SU-DHL-6 (cell line): ENCODE measurements at regions not wholly inside any gene's neighbourhood (a gene's known extent, or its start where the extent isn't known, plus 50 kb on each side); places are given as distances from the start of the nearest gene placed in this dataset.

Experiments used
- H2AFZ ChIP-seq: fragments of 200-600 bp; sonication (generic); 2 replicates; pipeline ENCODE4 v1.6.1; 2014; ENCODE audit warnings: low read depth, mild to moderate bottlenecking, moderate library complexity, mixed read lengths, antibody characterized with exemption, low read length; ENCODE audit not compliant: severe bottlenecking
- H3F3A ChIP-seq: fragments of 200-600 bp; shearing (Covaris generic); 2 replicates; pipeline ENCODE4 v1.6.0; 2016; ENCODE audit warnings: antibody characterized with exemption, mild to moderate bottlenecking; ENCODE audit not compliant: insufficient read depth
- H3K27ac ChIP-seq: fragments of 200-600 bp; sonication (generic); 2 replicates; pipeline ENCODE4 v1.5.1; 2016; ENCODE audit warnings: low read depth, mild to moderate bottlenecking, low read length, moderate library complexity, mixed read lengths
- H3K27me3 ChIP-seq: fragments of 200-600 bp; sonication (generic), shearing (Covaris generic); 2 replicates; pipeline ENCODE4 v1.6.0; 2014; ENCODE audit warnings: mild to moderate bottlenecking, low read length
- H3K36me3 ChIP-seq: fragments of 200-600 bp; sonication (generic); 2 replicates; pipeline ENCODE4 v1.6.1; 2014; ENCODE audit warnings: mild to moderate bottlenecking, low read length, mixed read lengths
- H3K4me2 ChIP-seq: fragments of 300-600, 200-600 bp; shearing (Covaris generic), sonication (generic); 2 replicates; pipeline ENCODE4 v1.6.0; 2014; ENCODE audit warnings: low read length, low read depth, mild to moderate bottlenecking; ENCODE audit not compliant: poor library complexity, severe bottlenecking
- H3K4me3 ChIP-seq: fragments of 200-600 bp; sonication (generic); 2 replicates; pipeline ENCODE4 v1.5.1; 2014; ENCODE audit warnings: antibody characterized with exemption, low read length, mild to moderate bottlenecking, mixed read lengths; ENCODE audit not compliant: insufficient read depth, poor library complexity, severe bottlenecking
- H3K79me2 ChIP-seq: fragments of 200-600 bp; sonication (generic); 2 replicates; pipeline ENCODE4 v1.6.1; 2014; ENCODE audit warnings: mild to moderate bottlenecking, low read length, moderate library complexity; ENCODE audit not compliant: insufficient read depth
- H3K9ac ChIP-seq: fragments of 200-600 bp; sonication (generic); 2 replicates; pipeline ENCODE4 v1.7.0; 2014; ENCODE audit warnings: mild to moderate bottlenecking, low read length
- H3K9me2 ChIP-seq: fragments of 200-600 bp; sonication (generic); replicated peaks from 2 replicates; pipeline ENCODE4 v1.6.1; 2014; ENCODE audit warnings: low read length; ENCODE audit not compliant: insufficient read depth
- H3K9me3 ChIP-seq: fragments of 200-600 bp; sonication (generic); 2 replicates; pipeline ENCODE4 v1.6.1; 2014; ENCODE audit warnings: low read length, mixed read lengths; ENCODE audit not compliant: insufficient read depth
- H4K20me1 ChIP-seq: fragments of 200-600 bp; sonication (generic); 2 replicates; pipeline ENCODE4 v1.6.1; 2014; ENCODE audit warnings: low read depth, mild to moderate bottlenecking, antibody characterized with exemption, low read length, moderate library complexity, mixed read lengths
- EZH2phosphoT487 ChIP-seq: fragments of 200-600 bp; sonication (generic), shearing (Covaris generic); conservative IDR thresholded peaks from 2 replicates; pipeline ENCODE4 v1.6.1; 2018; ENCODE audit warnings: mild to moderate bottlenecking, antibody characterized with exemption, low read length, moderate library complexity, mixed read lengths
- TF ChIP-seq, protein P1 (sequence below): fragments of 200-600 bp; sonication (generic); IDR thresholded peaks from one replicate; pipeline ENCODE4 v1.5.1; 2017; ENCODE audit warnings: antibody characterized with exemption, mild to moderate bottlenecking, low read length, moderate library complexity; ENCODE audit not compliant: insufficient read depth, poor library complexity, severe bottlenecking

GRCh38 chr6:50271817-50272216 lies 222.1 kb upstream of the DEFB112 start:
- no peaks in the 10 kb centered on the region for H4K20me1 ChIP-seq
- H3K4me2 ChIP-seq = no peak overlapping the region
- TF ChIP-seq EZH2phosphoT487 = no peak
- TF ChIP-seq, protein P1, sequence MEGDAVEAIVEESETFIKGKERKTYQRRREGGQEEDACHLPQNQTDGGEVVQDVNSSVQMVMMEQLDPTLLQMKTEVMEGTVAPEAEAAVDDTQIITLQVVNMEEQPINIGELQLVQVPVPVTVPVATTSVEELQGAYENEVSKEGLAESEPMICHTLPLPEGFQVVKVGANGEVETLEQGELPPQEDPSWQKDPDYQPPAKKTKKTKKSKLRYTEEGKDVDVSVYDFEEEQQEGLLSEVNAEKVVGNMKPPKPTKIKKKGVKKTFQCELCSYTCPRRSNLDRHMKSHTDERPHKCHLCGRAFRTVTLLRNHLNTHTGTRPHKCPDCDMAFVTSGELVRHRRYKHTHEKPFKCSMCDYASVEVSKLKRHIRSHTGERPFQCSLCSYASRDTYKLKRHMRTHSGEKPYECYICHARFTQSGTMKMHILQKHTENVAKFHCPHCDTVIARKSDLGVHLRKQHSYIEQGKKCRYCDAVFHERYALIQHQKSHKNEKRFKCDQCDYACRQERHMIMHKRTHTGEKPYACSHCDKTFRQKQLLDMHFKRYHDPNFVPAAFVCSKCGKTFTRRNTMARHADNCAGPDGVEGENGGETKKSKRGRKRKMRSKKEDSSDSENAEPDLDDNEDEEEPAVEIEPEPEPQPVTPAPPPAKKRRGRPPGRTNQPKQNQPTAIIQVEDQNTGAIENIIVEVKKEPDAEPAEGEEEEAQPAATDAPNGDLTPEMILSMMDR = no peak
- H3K36me3 ChIP-seq = no peaks in the 10 kb centered on the region
- H3K9me2 ChIP-seq = no peaks in the 10 kb centered on the region
- H3K27ac ChIP-seq = no peak overlapping the region
- no peaks in the 10 kb centered on the region for H3K79me2 ChIP-seq
- no peak overlapping the region for H3K9ac ChIP-seq
- no peak overlapping the region for H2AFZ ChIP-seq
- H3K9me3 ChIP-seq = no peaks in the 10 kb centered on the region
- H3K4me3 ChIP-seq = no peak overlapping the region
- H3F3A ChIP-seq = no peaks in the 10 kb centered on the region
- no peaks in the 10 kb centered on the region for H3K27me3 ChIP-seq

GRCh38 chr6:50272611-50273010 lies 222.9 kb upstream of the DEFB112 start:
- Histone ChIP-seq H3K79me2 (no peaks in the 10 kb centered on the region), H4K20me1 (no peaks in the 10 kb centered on the region), H3K27me3 (no peaks in the 10 kb centered on the region), H3K9me2 (no peaks in the 10 kb centered on the region), H3K27ac (no peak overlapping the region), H3K9ac (no peak overlapping the region), H3K9me3 (no peaks in the 10 kb centered on the region), H3F3A (no peaks in the 10 kb centered on the region), H3K4me3 (no peak overlapping the region), H3K36me3 (no peaks in the 10 kb centered on the region), H3K4me2 (no peak overlapping the region), H2AFZ (no peak overlapping the region)
- no peak for TF ChIP-seq EZH2phosphoT487
- TF ChIP-seq, protein P1 = no peak

DNA sequence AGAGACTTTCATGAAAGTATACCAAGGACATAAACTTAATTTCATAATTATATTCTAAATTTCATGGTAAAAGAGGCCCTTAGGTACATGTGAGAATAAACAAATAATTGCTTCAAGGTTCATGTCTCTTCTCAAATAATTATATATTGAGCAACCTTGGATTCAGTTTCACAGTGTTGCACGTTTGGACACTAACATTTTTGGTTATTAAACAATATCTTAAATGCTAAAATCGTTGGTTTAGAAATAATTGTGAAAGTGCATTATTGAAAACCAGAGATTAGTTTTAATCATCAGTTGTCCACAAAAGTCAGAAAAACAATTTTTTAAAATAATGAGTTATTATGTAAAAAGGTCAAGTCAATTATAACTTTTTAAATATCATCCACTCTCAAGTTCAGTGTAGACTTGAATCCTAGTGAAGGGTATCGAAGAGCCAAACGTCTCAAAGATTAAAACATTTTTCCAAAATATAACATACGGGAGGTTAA lies 227.1 kb upstream of the DEFB112 start:
- Histone ChIP-seq H2AFZ (no peak overlapping the region), H3K9ac (no peak overlapping the region), H3K27ac (no peak overlapping the region), H3F3A (no peaks in the 10 kb centered on the region), H3K27me3 (no peaks in the 10 kb centered on the region), H3K79me2 (no peaks in the 10 kb centered on the region), H3K36me3 (no peaks in the 10 kb centered on the region), H3K4me2 (no peak overlapping the region), H3K9me3 (no peaks in the 10 kb centered on the region), H3K4me3 (no peak overlapping the region), H3K9me2 (no peaks in the 10 kb centered on the region), H4K20me1 (no peaks in the 10 kb centered on the region)
- TF ChIP-seq EZH2phosphoT487 = no peak
- TF ChIP-seq, protein P1 = no peak

DNA sequence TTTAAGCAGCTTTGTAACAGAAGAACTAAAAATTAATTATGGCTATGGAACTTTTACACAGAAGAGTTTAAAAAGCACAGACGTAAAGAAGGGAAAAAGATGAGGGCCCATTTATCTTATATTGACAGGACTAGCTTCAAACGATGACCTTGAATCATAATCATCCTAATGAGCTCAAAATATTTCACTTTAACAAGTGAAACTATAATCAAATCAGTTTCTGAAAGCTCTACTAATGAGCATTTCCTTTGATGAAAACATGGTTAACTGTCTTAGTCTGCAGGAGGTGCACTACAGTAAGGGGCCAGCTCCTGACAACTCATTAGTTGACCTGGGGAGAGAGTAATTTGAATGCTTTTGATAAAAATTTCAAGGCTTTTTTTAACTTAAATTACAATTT lies 228.0 kb upstream of the DEFB112 start:
- Histone ChIP-seq H4K20me1 (no peaks in the 10 kb centered on the region), H3K9ac (no peak overlapping the region), H3F3A (no peaks in the 10 kb centered on the region), H2AFZ (no peak overlapping the region), H3K79me2 (no peaks in the 10 kb centered on the region), H3K27ac (no peak overlapping the region), H3K9me2 (no peaks in the 10 kb centered on the region), H3K4me2 (no peak overlapping the region), H3K4me3 (no peak overlapping the region), H3K36me3 (no peaks in the 10 kb centered on the region), H3K27me3 (no peaks in the 10 kb centered on the region), H3K9me3 (no peaks in the 10 kb centered on the region)
- TF ChIP-seq EZH2phosphoT487 = no peak
